Nephron progenitor cell (in vitro differentiated cells): ENCODE measurements at regions not wholly inside any gene's neighbourhood (a gene's known extent, or its start where the extent isn't known, plus 50 kb on each side); places are given as distances from the start of the nearest gene placed in this dataset.
"Not testable (repeated sequence)": the region's sequence is repeated elsewhere in the genome, so short reads cannot be mapped to it uniquely, and the experiment has no call there.

Experiments used
- DNase-seq: peaks from one replicate; pipeline ENCODE4 v3.0.0; 2021
- H3K27ac Mint-ChIP-seq: 2 replicates; pipeline ENCODE4 v1.8.0; 2021; ENCODE audit warnings: mild to moderate bottlenecking, moderate library complexity, mixed read lengths
- H3K27me3 Mint-ChIP-seq: 2 replicates; pipeline ENCODE4 v1.8.0; 2021; ENCODE audit warnings: mild to moderate bottlenecking, low read depth, mixed read lengths; ENCODE audit not compliant: poor library complexity
- H3K36me3 Mint-ChIP-seq: 2 replicates; pipeline ENCODE4 v1.8.0; 2021; ENCODE audit warnings: low read depth, mixed read lengths
- H3K4me1 Mint-ChIP-seq: 2 replicates; pipeline ENCODE4 v1.8.0; 2021; ENCODE audit warnings: mixed read lengths
- H3K4me3 Mint-ChIP-seq: 2 replicates; pipeline ENCODE4 v1.8.0; 2021; ENCODE audit warnings: mild to moderate bottlenecking, moderate library complexity, mixed read lengths
- H3K9me3 Mint-ChIP-seq: 2 replicates; pipeline ENCODE4 v1.8.0; 2021; ENCODE audit warnings: mild to moderate bottlenecking, moderate library complexity, mixed read lengths
- CTCF ChIP-seq: fragments of 200-600 bp; sonication (generic); IDR thresholded peaks from 2 replicates; pipeline ENCODE4 v1.5.0; 2021; ENCODE audit warnings: antibody characterized with exemption

- Mint-ChIP-seq H3K27me3 (no peaks in the 10 kb centered on the region), H3K36me3 (no peaks in the 10 kb centered on the region), H3K27ac (no peak overlapping the region), H3K9me3 (no peaks in the 10 kb centered on the region), H3K4me1 (no peaks in the 10 kb centered on the region), H3K4me3 (no peak overlapping the region)
- no peak for DNase-seq
- TF ChIP-seq CTCF = no peak
Measured at GRCh38 chr3:166630190-166630589, 749.9 kb downstream of the ZBBX start.

DNA sequence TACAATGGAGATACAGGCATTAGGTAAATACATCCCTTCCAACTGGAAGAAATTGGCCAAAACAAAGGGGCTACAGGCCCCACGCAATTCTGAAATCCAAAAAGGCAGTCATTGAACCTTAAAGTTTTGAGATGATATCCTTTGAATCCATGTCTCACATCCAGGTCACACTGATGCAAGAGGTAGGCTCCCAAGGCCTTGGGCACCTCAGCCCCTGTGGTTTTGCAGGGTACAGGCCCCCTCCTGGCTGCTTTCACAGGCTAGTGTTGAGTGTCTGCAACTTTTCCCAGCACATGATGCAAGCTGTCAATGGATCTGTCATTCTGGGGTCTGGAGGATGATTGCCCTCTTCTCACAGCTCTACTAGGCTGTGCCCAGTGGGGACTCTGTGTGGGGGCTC, 766.7 kb downstream of the ZBBX start:
- no peaks in the 10 kb centered on the region for H3K36me3 Mint-ChIP-seq
- H3K27me3 Mint-ChIP-seq = no peaks in the 10 kb centered on the region
- H3K27ac Mint-ChIP-seq = no peak overlapping the region
- no peak for DNase-seq
- peaks cover 5% of the 10 kb centered on the region for H3K9me3 Mint-ChIP-seq
- TF ChIP-seq CTCF = no peak
- no peak overlapping the region for H3K4me3 Mint-ChIP-seq
- H3K4me1 Mint-ChIP-seq = no peaks in the 10 kb centered on the region

DNA sequence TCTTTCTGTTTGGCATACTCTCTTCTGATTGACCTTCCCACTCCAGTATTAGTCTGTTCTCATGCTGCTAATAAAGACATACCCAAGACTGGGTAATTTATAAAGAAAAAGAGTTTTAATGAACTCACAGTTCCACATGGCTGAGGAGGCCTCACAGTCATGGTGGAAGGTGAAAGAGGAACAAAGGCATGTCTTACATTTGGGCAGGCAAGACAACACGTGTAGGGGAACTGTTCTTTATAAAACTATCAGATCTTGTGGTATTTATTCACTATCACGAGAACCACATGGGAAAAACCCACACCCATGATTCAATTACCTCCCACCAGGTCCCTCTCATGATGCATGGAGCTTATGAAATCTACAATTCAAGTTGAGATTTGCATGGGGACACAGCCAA, 767.3 kb downstream of the ZBBX start:
- H3K9me3 Mint-ChIP-seq, H3K27ac Mint-ChIP-seq, H3K27me3 Mint-ChIP-seq, H3K36me3 Mint-ChIP-seq, H3K4me1 Mint-ChIP-seq, H3K4me3 Mint-ChIP-seq, DNase-seq: not testable (repeated sequence)

DNA sequence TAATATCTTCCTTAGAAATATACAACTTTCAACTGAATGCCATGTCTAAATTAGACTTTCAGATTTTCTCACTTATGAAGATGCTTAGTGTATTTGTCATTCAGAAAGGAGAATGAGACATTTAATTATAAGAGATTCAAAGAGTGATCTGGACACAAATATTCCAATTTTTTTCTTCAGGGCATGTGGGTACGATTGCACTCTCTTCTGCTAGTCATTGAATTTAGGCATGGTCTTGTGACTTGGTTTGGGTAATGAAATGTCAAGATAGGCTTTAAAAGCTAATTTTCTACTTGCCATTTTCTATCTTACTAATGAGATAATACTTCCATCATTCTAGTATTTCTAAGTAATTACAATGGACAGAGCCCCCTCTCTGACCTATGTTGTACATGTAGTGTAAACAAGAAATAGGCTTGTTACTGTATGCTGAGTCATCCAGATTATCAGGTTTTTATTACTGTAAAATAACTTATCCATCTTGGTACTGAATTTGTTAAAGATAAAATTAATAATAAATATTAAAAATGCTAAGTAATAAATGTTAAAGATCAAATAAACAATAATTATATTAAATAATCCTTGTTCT, 770.8 kb upstream of the BCHE start:
- DNase-seq = no peak
- Mint-ChIP-seq H3K4me1 (no peaks in the 10 kb centered on the region), H3K36me3 (no peaks in the 10 kb centered on the region), H3K27me3 (no peaks in the 10 kb centered on the region), H3K9me3 (no peaks in the 10 kb centered on the region), H3K27ac (no peak overlapping the region), H3K4me3 (no peak overlapping the region)
- TF ChIP-seq CTCF = no peak

DNA sequence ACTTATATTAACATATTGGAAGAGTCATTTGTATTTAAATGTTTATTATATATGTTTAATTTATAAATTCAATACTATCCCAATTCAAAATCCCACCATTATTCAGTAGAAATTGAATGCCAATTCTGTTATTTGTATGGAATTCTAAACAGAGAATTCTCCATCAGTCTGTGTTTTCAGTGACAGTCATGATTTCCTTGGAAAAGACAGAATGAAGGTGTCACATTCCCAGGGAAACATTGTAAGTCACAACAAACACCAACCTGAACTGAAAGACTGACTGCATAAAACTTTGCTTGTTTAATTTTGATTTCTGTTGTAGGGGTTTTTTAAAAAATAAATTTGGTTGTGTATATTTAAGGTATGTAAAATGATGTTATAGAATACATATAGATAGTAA, 769.8 kb upstream of the BCHE start:
- no peaks in the 10 kb centered on the region for H3K36me3 Mint-ChIP-seq
- no peak for TF ChIP-seq CTCF
- no peak overlapping the region for H3K4me3 Mint-ChIP-seq
- no peak for DNase-seq
- H3K4me1 Mint-ChIP-seq = no peaks in the 10 kb centered on the region
- H3K27ac Mint-ChIP-seq = no peak overlapping the region
- no peaks in the 10 kb centered on the region for H3K9me3 Mint-ChIP-seq
- no peaks in the 10 kb centered on the region for H3K27me3 Mint-ChIP-seq

DNA sequence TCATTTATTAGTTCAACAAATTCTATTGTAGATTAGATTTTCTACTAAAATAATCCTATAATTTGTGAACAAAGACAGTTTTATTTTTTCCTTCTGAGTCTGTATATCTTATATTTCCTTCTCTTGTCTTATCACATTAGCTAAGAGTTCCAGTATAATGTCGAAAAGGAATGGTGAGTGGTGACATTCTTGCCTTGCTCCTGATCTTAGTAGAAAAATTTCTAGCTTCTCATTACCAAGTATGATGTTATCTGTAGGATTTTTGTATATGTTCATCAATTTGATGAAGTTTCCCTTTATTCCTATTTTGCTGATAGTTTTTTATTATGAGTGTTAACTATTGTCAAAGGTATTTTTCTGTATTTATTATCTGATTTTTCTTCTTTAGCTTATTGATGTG, 756.6 kb upstream of the BCHE start:
- no peaks in the 10 kb centered on the region for H3K9me3 Mint-ChIP-seq
- no peak for TF ChIP-seq CTCF
- no peaks in the 10 kb centered on the region for H3K27me3 Mint-ChIP-seq
- no peak overlapping the region for H3K4me3 Mint-ChIP-seq
- no peak for DNase-seq
- no peaks in the 10 kb centered on the region for H3K36me3 Mint-ChIP-seq
- H3K27ac Mint-ChIP-seq = no peak overlapping the region
- H3K4me1 Mint-ChIP-seq = no peaks in the 10 kb centered on the region
